ENCODE measurements at regions not wholly inside any gene's neighbourhood (a gene's known extent, or its start where the extent isn't known, plus 50 kb on each side); places are given as distances from the start of the nearest gene placed in this dataset.
A peak's percentile ranks its signal among the peaks of the same experiment; 100 is the strongest.

DNA sequence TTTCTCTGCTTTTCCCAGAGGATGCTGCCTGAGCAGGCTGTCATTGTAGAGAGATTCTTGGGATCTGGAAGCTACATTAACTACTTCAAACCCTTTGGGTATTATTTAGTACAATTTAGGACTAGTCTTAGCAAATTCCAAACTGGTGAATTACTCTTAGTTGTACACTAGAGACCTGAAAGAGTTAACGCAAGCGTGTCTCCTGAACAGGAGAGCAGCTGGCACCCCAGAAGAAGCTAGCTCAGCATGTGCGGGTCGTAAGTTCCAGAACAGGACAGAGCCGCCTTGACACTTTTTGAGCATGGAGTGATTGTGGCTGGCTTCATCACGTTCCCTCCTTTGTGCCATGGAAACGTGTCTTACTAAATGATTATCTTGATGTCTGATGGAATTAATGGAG lies 495.7 kb upstream of the TPK1 start:
- H3K36me3 ChIP-seq (ENCODE audit: control insufficient read depth, low read length) = no peaks in the 10 kb centered on the region
- no peak overlapping the region for H3K4me3 ChIP-seq (ENCODE audit: low read length)
- no peak overlapping the region for H3K27ac ChIP-seq (ENCODE audit: low read depth, low read length)
- TF ChIP-seq, protein P1, sequence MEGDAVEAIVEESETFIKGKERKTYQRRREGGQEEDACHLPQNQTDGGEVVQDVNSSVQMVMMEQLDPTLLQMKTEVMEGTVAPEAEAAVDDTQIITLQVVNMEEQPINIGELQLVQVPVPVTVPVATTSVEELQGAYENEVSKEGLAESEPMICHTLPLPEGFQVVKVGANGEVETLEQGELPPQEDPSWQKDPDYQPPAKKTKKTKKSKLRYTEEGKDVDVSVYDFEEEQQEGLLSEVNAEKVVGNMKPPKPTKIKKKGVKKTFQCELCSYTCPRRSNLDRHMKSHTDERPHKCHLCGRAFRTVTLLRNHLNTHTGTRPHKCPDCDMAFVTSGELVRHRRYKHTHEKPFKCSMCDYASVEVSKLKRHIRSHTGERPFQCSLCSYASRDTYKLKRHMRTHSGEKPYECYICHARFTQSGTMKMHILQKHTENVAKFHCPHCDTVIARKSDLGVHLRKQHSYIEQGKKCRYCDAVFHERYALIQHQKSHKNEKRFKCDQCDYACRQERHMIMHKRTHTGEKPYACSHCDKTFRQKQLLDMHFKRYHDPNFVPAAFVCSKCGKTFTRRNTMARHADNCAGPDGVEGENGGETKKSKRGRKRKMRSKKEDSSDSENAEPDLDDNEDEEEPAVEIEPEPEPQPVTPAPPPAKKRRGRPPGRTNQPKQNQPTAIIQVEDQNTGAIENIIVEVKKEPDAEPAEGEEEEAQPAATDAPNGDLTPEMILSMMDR (IDR thresholded peaks at IDR 0.05; ENCODE audit: low read depth, low read length, poor library complexity, severe bottlenecking) = no peak
- no peak for TF ChIP-seq EZH2phosphoT487 (IDR thresholded peaks at IDR 0.05; ENCODE audit: borderline replicate concordance, low read length)
- no peaks in the 10 kb centered on the region for H4K20me1 ChIP-seq (ENCODE audit: control insufficient read depth, insufficient read depth, low read depth, low read length)
- no peaks in the 10 kb centered on the region for H3K9me2 ChIP-seq (replicated peaks; ENCODE audit: control insufficient read depth, low read length)
- H3K4me2 ChIP-seq (ENCODE audit: low read length) = no peak overlapping the region
- H3K4me1 ChIP-seq (ENCODE audit: control insufficient read depth, low read length) = no peaks in the 10 kb centered on the region
- H3K9me3 ChIP-seq (ENCODE audit: control insufficient read depth, insufficient read depth, low read length) = no peaks in the 10 kb centered on the region
- no peaks in the 10 kb centered on the region for H3K79me2 ChIP-seq (ENCODE audit: control insufficient read depth, low read length)
- no peaks in the 10 kb centered on the region for H3K27me3 ChIP-seq (ENCODE audit: control insufficient read depth, low read length)
- H3F3A ChIP-seq (ENCODE audit: control insufficient read depth, insufficient read depth) = no peaks in the 10 kb centered on the region

DNA sequence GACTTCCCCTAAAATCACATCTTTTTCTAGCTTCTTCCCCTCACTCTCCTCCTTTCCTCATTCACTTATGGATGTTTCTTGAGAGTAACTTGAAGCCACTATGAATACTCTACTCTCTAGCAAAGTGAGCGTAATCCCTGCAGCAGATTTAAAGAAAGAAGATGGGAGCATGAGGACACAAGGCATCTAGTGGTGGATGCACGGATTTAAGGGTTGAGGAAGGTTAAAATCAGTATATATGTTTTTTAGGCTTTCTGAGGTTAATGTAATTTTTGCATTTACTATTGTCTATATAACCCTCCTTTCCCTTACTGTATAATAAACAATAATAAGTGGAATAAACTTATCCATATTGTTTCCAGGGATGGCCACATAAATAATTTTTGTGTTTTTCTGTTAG lies 495.2 kb upstream of the TPK1 start:
- H3K4me2 ChIP-seq (ENCODE audit: low read length) = no peak overlapping the region
- H3K4me3 ChIP-seq (ENCODE audit: low read length) = no peak overlapping the region
- no peaks in the 10 kb centered on the region for H4K20me1 ChIP-seq (ENCODE audit: control insufficient read depth, insufficient read depth, low read depth, low read length)
- TF ChIP-seq, protein P1 (IDR thresholded peaks at IDR 0.05; ENCODE audit: low read depth, low read length, poor library complexity, severe bottlenecking) = peak; percentile 26
- TF ChIP-seq EZH2phosphoT487 (IDR thresholded peaks at IDR 0.05; ENCODE audit: borderline replicate concordance, low read length) = no peak
- no peaks in the 10 kb centered on the region for H3K36me3 ChIP-seq (ENCODE audit: control insufficient read depth, low read length)
- no peaks in the 10 kb centered on the region for H3K4me1 ChIP-seq (ENCODE audit: control insufficient read depth, low read length)
- H3K27ac ChIP-seq (ENCODE audit: low read depth, low read length) = no peak overlapping the region
- H3K79me2 ChIP-seq (ENCODE audit: control insufficient read depth, low read length) = no peaks in the 10 kb centered on the region
- H3K9me3 ChIP-seq (ENCODE audit: control insufficient read depth, insufficient read depth, low read length) = no peaks in the 10 kb centered on the region
- H3F3A ChIP-seq (ENCODE audit: control insufficient read depth, insufficient read depth) = no peaks in the 10 kb centered on the region
- no peaks in the 10 kb centered on the region for H3K27me3 ChIP-seq (ENCODE audit: control insufficient read depth, low read length)
- no peaks in the 10 kb centered on the region for H3K9me2 ChIP-seq (replicated peaks; ENCODE audit: control insufficient read depth, low read length)

DNA sequence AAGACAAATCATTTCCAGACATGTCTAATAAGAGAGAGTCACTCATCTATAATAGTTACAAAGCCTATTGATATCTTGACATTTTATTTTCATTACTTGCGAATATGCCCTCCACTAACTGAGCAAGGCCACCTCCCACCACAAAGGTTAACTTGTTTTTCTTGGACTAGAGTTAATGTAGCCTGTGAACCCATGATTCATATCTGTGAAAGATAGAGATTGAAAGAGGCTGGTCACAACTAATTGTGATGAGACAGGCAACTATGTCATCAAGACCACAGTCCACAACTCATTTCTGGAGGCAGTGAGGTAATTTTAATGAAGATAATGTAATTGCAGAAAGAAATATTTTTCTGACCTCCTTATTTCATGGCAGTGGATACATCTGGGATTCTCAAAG lies 491.8 kb upstream of the TPK1 start:
- no peaks in the 10 kb centered on the region for H3K36me3 ChIP-seq (ENCODE audit: control insufficient read depth, low read length)
- H3K4me2 ChIP-seq (ENCODE audit: low read length) = no peak overlapping the region
- no peaks in the 10 kb centered on the region for H3F3A ChIP-seq (ENCODE audit: control insufficient read depth, insufficient read depth)
- no peaks in the 10 kb centered on the region for H3K27me3 ChIP-seq (ENCODE audit: control insufficient read depth, low read length)
- H3K9me2 ChIP-seq (replicated peaks; ENCODE audit: control insufficient read depth, low read length) = no peaks in the 10 kb centered on the region
- H4K20me1 ChIP-seq (ENCODE audit: control insufficient read depth, insufficient read depth, low read depth, low read length) = no peaks in the 10 kb centered on the region
- TF ChIP-seq, protein P1 (IDR thresholded peaks at IDR 0.05; ENCODE audit: low read depth, low read length, poor library complexity, severe bottlenecking) = no peak
- no peak for TF ChIP-seq EZH2phosphoT487 (IDR thresholded peaks at IDR 0.05; ENCODE audit: borderline replicate concordance, low read length)
- H3K4me1 ChIP-seq (ENCODE audit: control insufficient read depth, low read length) = no peaks in the 10 kb centered on the region
- no peaks in the 10 kb centered on the region for H3K9me3 ChIP-seq (ENCODE audit: control insufficient read depth, insufficient read depth, low read length)
- H3K4me3 ChIP-seq (ENCODE audit: low read length) = no peak overlapping the region
- H3K79me2 ChIP-seq (ENCODE audit: control insufficient read depth, low read length) = no peaks in the 10 kb centered on the region
- no peak overlapping the region for H3K27ac ChIP-seq (ENCODE audit: low read depth, low read length)

DNA sequence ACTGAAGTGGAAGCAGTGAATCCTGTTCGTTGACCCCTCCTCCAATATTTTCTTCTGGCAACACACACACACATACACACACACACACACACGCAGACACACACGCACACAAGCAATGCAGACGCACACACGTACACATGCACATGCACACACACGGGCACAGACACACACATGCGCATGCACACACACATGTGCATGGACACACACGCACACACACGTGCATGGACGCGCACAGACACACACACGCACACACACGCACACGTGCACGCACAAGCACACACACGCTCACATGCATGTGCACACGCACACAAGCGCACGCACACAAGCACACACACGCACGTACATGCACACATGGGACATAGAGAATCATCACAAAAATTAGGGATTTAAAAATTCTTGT lies 488.2 kb upstream of the TPK1 start:
- H3K27me3 ChIP-seq (ENCODE audit: control insufficient read depth, low read length) = no peaks in the 10 kb centered on the region
- no peaks in the 10 kb centered on the region for H3K9me2 ChIP-seq (replicated peaks; ENCODE audit: control insufficient read depth, low read length)
- no peak overlapping the region for H3K4me3 ChIP-seq (ENCODE audit: low read length)
- no peaks in the 10 kb centered on the region for H3K9me3 ChIP-seq (ENCODE audit: control insufficient read depth, insufficient read depth, low read length)
- TF ChIP-seq EZH2phosphoT487 (IDR thresholded peaks at IDR 0.05; ENCODE audit: borderline replicate concordance, low read length) = no peak
- TF ChIP-seq, protein P1 (IDR thresholded peaks at IDR 0.05; ENCODE audit: low read depth, low read length, poor library complexity, severe bottlenecking) = no peak
- no peaks in the 10 kb centered on the region for H3F3A ChIP-seq (ENCODE audit: control insufficient read depth, insufficient read depth)
- H3K4me2 ChIP-seq (ENCODE audit: low read length) = no peak overlapping the region
- no peaks in the 10 kb centered on the region for H4K20me1 ChIP-seq (ENCODE audit: control insufficient read depth, insufficient read depth, low read depth, low read length)
- no peaks in the 10 kb centered on the region for H3K79me2 ChIP-seq (ENCODE audit: control insufficient read depth, low read length)
- H3K27ac ChIP-seq (ENCODE audit: low read depth, low read length) = no peak overlapping the region
- no peaks in the 10 kb centered on the region for H3K4me1 ChIP-seq (ENCODE audit: control insufficient read depth, low read length)
- H3K36me3 ChIP-seq (ENCODE audit: control insufficient read depth, low read length) = no peaks in the 10 kb centered on the region
